ENCODE measurements at regions not wholly inside any gene's neighbourhood (a gene's known extent, or its start where the extent isn't known, plus 50 kb on each side); places are given as distances from the start of the nearest gene placed in this dataset.

- dilution Hi-C loops (cut with MboI; ENCODE audit: extremely low pct_ligation_motif_present, low sequenced_read_pairs) = no loop called here
- FAIRE-seq = no peak
- no peaks in the 10 kb centered on the region for H4K20me1 ChIP-seq (ENCODE audit: control insufficient read depth, extremely low read depth, insufficient read depth, low read length)
These were observed 258.3 kb upstream of the ANO3 start for GRCh38 chr11:26073646-26074045.

GRCh38 chr11:26076233-26076990, 255.5 kb upstream of the ANO3 start:
- Histone ChIP-seq H4K20me1 (ENCODE audit: control insufficient read depth, extremely low read depth, insufficient read depth, low read length) (no peaks in the 10 kb centered on the region), H3K27me3 (ENCODE audit: control insufficient read depth, extremely low read depth, insufficient read depth, low read length) (no peaks in the 10 kb centered on the region), H3K36me3 (ENCODE audit: control insufficient read depth in 2 of 2, extremely low read depth in 1 of 2, insufficient read depth in 2 of 2, low read length in 2 of 2) (no peaks in the 10 kb centered on the region), H3K79me2 (ENCODE audit: control insufficient read depth, insufficient read depth, low read length) (no peaks in the 10 kb centered on the region), H3K9ac (ENCODE audit: control insufficient read depth, extremely low read depth, insufficient read depth, low read length) (no peak overlapping the region), H3K4me1 (ENCODE audit: control insufficient read depth, extremely low read depth, insufficient read depth, low read length) (peaks cover 14% of the 10 kb centered on the region), H3K9me3 (ENCODE audit: control insufficient read depth, low read depth, low read length) (no peaks in the 10 kb centered on the region), H3K27ac (ENCODE audit: control insufficient read depth, insufficient read depth, low read length) (no peak overlapping the region), H2AFZ (ENCODE audit: control insufficient read depth, low read length) (no peak overlapping the region), H3K4me2 (ENCODE audit: control insufficient read depth, extremely low read depth, insufficient read depth, low read depth, low read length) (no peak overlapping the region), H3K9me1 (ENCODE audit: control insufficient read depth, extremely low read depth, insufficient read depth, low read length) (no peaks in the 10 kb centered on the region), H3K4me3 (ENCODE audit: control insufficient read depth in 2 of 3, extremely low read depth in 1 of 3, insufficient read depth in 2 of 3, low read depth in 1 of 3, low read length in 3 of 3) (no peak overlapping the region)
- FAIRE-seq = no peak
- DNase-seq (ENCODE audit: low read depth, low spot score) = no peak
- TF ChIP-seq, protein P1, sequence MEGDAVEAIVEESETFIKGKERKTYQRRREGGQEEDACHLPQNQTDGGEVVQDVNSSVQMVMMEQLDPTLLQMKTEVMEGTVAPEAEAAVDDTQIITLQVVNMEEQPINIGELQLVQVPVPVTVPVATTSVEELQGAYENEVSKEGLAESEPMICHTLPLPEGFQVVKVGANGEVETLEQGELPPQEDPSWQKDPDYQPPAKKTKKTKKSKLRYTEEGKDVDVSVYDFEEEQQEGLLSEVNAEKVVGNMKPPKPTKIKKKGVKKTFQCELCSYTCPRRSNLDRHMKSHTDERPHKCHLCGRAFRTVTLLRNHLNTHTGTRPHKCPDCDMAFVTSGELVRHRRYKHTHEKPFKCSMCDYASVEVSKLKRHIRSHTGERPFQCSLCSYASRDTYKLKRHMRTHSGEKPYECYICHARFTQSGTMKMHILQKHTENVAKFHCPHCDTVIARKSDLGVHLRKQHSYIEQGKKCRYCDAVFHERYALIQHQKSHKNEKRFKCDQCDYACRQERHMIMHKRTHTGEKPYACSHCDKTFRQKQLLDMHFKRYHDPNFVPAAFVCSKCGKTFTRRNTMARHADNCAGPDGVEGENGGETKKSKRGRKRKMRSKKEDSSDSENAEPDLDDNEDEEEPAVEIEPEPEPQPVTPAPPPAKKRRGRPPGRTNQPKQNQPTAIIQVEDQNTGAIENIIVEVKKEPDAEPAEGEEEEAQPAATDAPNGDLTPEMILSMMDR (optimal IDR thresholded peaks at IDR 0.05 in 1 of 3, IDR thresholded peaks at IDR 0.05 in 1 of 3, conservative IDR thresholded peaks at IDR 0.05 in 1 of 3; ENCODE audit: extremely low read depth in 1 of 3, insufficient read depth in 2 of 3, low read length in 3 of 3) = no peak
- TF ChIP-seq EZH2 (IDR thresholded peaks at IDR 0.05; ENCODE audit: low read length) = no peak
- dilution Hi-C loops (cut with MboI; ENCODE audit: extremely low pct_ligation_motif_present, low sequenced_read_pairs) = no loop called here

More at GRCh38 chr11:26073646-26074045, 258.3 kb upstream of the ANO3 start:
- no peaks in the 10 kb centered on the region for H3K9me3 ChIP-seq (ENCODE audit: control insufficient read depth, low read depth, low read length)
- no peak overlapping the region for H3K27ac ChIP-seq (ENCODE audit: control insufficient read depth, insufficient read depth, low read length)
- no peaks in the 10 kb centered on the region for H3K9me1 ChIP-seq (ENCODE audit: control insufficient read depth, extremely low read depth, insufficient read depth, low read length)
- H3K9ac ChIP-seq (ENCODE audit: control insufficient read depth, extremely low read depth, insufficient read depth, low read length) = no peak overlapping the region
- TF ChIP-seq EZH2 (IDR thresholded peaks at IDR 0.05; ENCODE audit: low read length) = no peak
- TF ChIP-seq, protein P1 (optimal IDR thresholded peaks at IDR 0.05 in 1 of 3, IDR thresholded peaks at IDR 0.05 in 1 of 3, conservative IDR thresholded peaks at IDR 0.05 in 1 of 3; ENCODE audit: extremely low read depth in 1 of 3, insufficient read depth in 2 of 3, low read length in 3 of 3) = no peak
- no peaks in the 10 kb centered on the region for H3K79me2 ChIP-seq (ENCODE audit: control insufficient read depth, insufficient read depth, low read length)
- H3K27me3 ChIP-seq (ENCODE audit: control insufficient read depth, extremely low read depth, insufficient read depth, low read length) = no peaks in the 10 kb centered on the region
- DNase-seq (ENCODE audit: low read depth, low spot score) = no peak
- H2AFZ ChIP-seq (ENCODE audit: control insufficient read depth, low read length) = no peak overlapping the region
- no peak overlapping the region for H3K4me3 ChIP-seq (ENCODE audit: control insufficient read depth in 2 of 3, extremely low read depth in 1 of 3, insufficient read depth in 2 of 3, low read depth in 1 of 3, low read length in 3 of 3)
- H3K4me1 ChIP-seq (ENCODE audit: control insufficient read depth, extremely low read depth, insufficient read depth, low read length) = peaks cover 4% of the 10 kb centered on the region
- H3K36me3 ChIP-seq (ENCODE audit: control insufficient read depth in 2 of 2, extremely low read depth in 1 of 2, insufficient read depth in 2 of 2, low read length in 2 of 2) = no peaks in the 10 kb centered on the region
- H3K4me2 ChIP-seq (ENCODE audit: control insufficient read depth, extremely low read depth, insufficient read depth, low read depth, low read length) = no peak overlapping the region

All from keratinocyte (primary cell).